IPS-18a (cell line): ENCODE measurements at regions not wholly inside any gene's neighbourhood (a gene's known extent, or its start where the extent isn't known, plus 50 kb on each side); places are given as distances from the start of the nearest gene placed in this dataset.

ENCODE experiments used
- H3K27ac ChIP-seq: one replicate; pipeline ENCODE4 v1.5.1; 2013; ENCODE audit warnings: low read length
- H3K27me3 ChIP-seq: one replicate; pipeline ENCODE4 v1.6.1; 2013; ENCODE audit warnings: mild to moderate bottlenecking, low read length; ENCODE audit not compliant: control insufficient read depth, insufficient read depth
- H3K36me3 ChIP-seq: one replicate; pipeline ENCODE4 v1.6.1; 2013; ENCODE audit warnings: low read depth, low read length; ENCODE audit not compliant: control insufficient read depth
- H3K4me1 ChIP-seq: one replicate; pipeline ENCODE4 v1.6.1; 2013; ENCODE audit warnings: low read depth, low read length; ENCODE audit not compliant: control insufficient read depth
- H3K4me3 ChIP-seq: one replicate; pipeline ENCODE4 v1.5.1; 2013; ENCODE audit warnings: low read length
- H3K9ac ChIP-seq: one replicate; pipeline ENCODE4 v1.6.1; 2013; ENCODE audit warnings: mild to moderate bottlenecking, low read length, moderate library complexity
- H3K9me3 ChIP-seq: one replicate; pipeline ENCODE4 v1.6.1; 2013; ENCODE audit warnings: low read depth, low read length; ENCODE audit not compliant: control insufficient read depth

DNA sequence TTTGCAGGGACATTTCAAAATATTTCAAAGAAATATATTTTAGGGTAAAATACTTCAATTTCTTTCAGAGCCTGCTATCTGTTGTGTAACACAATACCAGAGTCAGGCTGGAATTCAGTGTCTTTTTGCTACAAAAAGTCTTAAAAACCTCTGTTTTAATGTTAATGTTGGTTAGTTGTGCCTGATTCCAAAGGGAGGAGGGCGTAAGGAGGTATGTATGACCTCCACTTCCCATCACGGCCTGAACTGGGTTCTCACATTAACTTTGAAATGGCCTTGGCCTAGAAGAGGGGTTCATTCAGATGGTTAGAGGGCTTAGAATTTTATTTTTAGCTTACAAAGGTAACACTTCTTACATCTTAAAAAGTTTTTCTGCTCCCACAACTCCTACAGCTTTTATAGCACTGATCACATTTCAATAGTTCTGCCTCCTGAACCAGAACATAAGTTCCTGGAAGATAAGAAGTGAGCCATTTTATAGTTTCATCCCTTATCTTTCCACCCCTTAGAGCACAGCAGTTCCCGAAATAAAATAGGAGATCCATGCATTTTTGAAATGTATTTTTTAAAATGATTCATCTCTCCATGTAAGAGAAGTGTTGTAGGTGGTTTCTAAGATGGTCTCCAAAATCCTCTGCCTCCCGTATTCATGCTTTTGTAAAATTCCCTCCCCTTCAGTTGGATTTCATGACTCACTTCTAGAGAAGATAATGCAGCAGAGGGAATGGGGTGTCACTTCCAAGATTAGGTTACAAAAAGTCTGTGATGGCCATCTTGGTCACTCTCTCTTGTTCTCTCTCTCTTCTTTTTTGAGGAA, 543.1 kb upstream of the NECTIN3 start:
- H3K4me1 ChIP-seq, result peaks cover 23% of the 10 kb centered on the region
- H3K27ac ChIP-seq, result no peak overlapping the region
- H3K9me3 ChIP-seq, result peaks cover 10% of the 10 kb centered on the region
- H3K27me3 ChIP-seq, result no peaks in the 10 kb centered on the region
- no peak overlapping the region for H3K4me3 ChIP-seq
- no peaks in the 10 kb centered on the region for H3K36me3 ChIP-seq
- H3K9ac ChIP-seq, result no peak overlapping the region

GRCh38 chr3:110530902-110531301, 540.7 kb upstream of the NECTIN3 start:
- H3K4me3 ChIP-seq, result no peak overlapping the region
- H3K36me3 ChIP-seq, result no peaks in the 10 kb centered on the region
- H3K27me3 ChIP-seq, result no peaks in the 10 kb centered on the region
- no peak overlapping the region for H3K27ac ChIP-seq
- H3K9ac ChIP-seq, result no peak overlapping the region
- peaks cover 23% of the 10 kb centered on the region for H3K4me1 ChIP-seq
- no peaks in the 10 kb centered on the region for H3K9me3 ChIP-seq

DNA sequence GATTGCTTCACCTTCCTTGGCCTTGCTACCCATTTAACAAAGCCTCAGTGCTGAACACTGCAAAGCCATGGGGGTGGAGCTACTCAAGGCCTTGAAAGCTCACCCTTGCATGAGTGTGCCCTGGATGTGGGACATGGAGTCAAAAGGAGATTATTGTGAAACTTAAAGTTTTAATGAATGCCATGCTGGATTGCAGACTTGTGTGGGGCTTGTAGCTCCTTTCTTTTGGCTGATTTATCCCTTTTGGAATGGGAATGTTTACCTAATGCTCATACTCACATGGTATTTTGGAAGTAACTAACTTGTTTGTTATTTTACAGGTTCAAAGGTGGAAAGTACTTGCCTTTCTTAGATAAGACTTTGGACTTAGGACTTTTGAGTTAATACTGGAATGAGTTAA, 538.5 kb upstream of the NECTIN3 start:
- no peak overlapping the region for H3K4me3 ChIP-seq
- H3K27me3 ChIP-seq, result no peaks in the 10 kb centered on the region

DNA sequence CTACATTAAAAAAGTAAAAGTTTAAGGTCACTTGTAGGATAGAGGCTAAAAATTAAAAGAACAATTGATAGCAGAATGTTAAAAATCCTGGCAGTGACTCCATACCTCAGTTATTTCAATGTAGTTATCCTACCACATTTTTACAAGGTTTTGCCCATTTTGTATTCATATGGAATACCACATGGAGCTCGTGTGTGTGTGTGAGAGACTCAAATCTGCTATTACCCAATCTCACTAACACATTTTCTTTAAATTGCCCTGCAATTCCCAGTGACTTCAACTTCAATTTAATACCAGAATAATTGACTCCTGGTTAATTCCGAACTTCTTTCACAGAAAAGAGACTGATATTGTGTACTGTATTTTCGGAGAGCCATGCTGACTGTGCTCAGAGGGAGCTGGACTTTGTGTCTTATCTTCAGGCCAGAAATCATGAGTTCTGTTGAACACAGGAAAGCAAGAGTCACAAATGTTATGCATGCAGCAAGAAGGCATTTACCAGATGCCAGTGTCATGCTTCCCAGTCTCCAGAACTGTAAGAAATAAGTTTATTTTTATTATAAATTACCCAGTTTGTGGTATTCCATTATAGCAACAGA, 529.0 kb upstream of the NECTIN3 start:
- H3K27me3 ChIP-seq, result no peaks in the 10 kb centered on the region
- H3K9me3 ChIP-seq, result no peaks in the 10 kb centered on the region
- H3K4me1 ChIP-seq, result peaks cover 7% of the 10 kb centered on the region
- H3K4me3 ChIP-seq, result no peak overlapping the region
- H3K27ac ChIP-seq, result no peak overlapping the region
- H3K9ac ChIP-seq, result no peak overlapping the region
- H3K36me3 ChIP-seq, result no peaks in the 10 kb centered on the region

More for the DNA sequence above, 538.5 kb upstream of the NECTIN3 start:
- Histone ChIP-seq H3K9me3 (no peaks in the 10 kb centered on the region), H3K27ac (no peak overlapping the region), H3K9ac (no peak overlapping the region), H3K4me1 (peaks cover 6% of the 10 kb centered on the region), H3K36me3 (no peaks in the 10 kb centered on the region)

DNA sequence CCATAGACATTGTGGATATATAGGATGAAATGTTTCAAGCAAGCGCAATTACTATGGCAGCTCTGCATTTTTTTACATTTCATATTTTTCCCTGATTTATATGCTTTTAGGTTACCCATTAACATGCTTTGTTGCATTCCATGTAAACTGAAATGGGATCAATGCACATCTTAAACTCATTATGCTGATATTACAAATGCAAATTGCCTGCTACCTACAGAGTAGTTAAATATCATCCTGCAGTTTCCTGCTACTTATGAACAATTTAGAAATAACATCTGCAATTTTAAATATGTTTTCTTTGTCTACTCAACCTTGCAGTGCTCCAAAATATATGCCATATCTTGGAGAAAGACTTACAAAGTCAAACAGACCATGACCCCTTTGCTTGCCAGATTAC, 526.9 kb upstream of the NECTIN3 start:
- Histone ChIP-seq H3K9me3 (no peaks in the 10 kb centered on the region), H3K9ac (no peak overlapping the region), H3K4me3 (no peak overlapping the region), H3K36me3 (no peaks in the 10 kb centered on the region), H3K4me1 (peaks cover 7% of the 10 kb centered on the region), H3K27ac (no peak overlapping the region), H3K27me3 (no peaks in the 10 kb centered on the region)

DNA sequence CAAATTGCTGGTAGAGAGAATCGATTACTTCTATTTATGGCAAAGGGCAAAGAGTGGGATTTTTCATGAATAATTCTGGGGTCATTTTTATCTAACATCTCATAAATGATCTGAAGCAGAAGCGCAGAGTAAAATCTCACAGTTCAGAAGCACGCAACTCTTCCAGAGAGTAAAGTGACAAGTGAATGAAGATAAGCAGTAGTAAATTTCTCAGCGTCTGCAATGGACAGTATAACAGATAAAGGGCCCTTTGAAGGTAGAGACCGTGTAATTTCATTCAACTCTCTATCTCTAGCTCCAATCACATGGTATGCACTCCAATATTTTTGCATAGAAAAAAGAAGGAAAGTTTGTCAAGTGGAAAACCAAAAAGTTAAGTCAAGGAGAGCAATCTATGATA, 521.1 kb upstream of the NECTIN3 start:
- H3K4me1 ChIP-seq, result no peaks in the 10 kb centered on the region

DNA sequence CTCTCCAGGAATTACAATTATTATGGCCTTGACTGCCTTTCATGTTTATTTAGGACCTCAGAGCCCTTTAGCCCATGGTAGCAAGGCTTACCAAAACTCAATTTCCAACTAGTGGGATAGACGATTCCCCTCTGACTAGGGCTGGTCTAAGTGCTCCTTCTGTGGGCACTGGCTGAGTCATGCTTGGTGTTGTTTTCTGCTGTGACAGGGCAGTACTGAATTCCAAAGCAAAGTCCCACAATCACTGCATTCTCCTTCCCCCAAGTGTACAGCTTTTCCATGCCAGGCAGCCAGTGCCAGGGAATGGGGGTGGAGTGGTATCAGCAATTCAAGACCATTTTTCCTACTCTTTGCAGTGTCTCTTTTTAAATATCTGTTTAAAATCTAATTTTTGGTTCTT, 509.0 kb upstream of the NECTIN3 start:
- no peaks in the 10 kb centered on the region for H3K36me3 ChIP-seq

More for the DNA sequence above, 521.1 kb upstream of the NECTIN3 start:
- no peaks in the 10 kb centered on the region for H3K36me3 ChIP-seq
- no peaks in the 10 kb centered on the region for H3K27me3 ChIP-seq
- H3K27ac ChIP-seq, result no peak overlapping the region
- H3K4me3 ChIP-seq, result no peak overlapping the region
- H3K9ac ChIP-seq, result no peak overlapping the region
- H3K9me3 ChIP-seq, result no peaks in the 10 kb centered on the region

GRCh38 chr3:110564674-110565073, 506.9 kb upstream of the NECTIN3 start:
- no peak overlapping the region for H3K9ac ChIP-seq
- H3K9me3 ChIP-seq, result no peaks in the 10 kb centered on the region
- no peak overlapping the region for H3K27ac ChIP-seq
- no peaks in the 10 kb centered on the region for H3K27me3 ChIP-seq
- no peaks in the 10 kb centered on the region for H3K36me3 ChIP-seq
- no peaks in the 10 kb centered on the region for H3K4me1 ChIP-seq
- H3K4me3 ChIP-seq, result no peak overlapping the region

More for the DNA sequence above, 509.0 kb upstream of the NECTIN3 start:
- H3K27me3 ChIP-seq, result no peaks in the 10 kb centered on the region
- H3K9me3 ChIP-seq, result no peaks in the 10 kb centered on the region
- no peak overlapping the region for H3K4me3 ChIP-seq
- H3K27ac ChIP-seq, result no peak overlapping the region
- no peaks in the 10 kb centered on the region for H3K4me1 ChIP-seq
- H3K9ac ChIP-seq, result no peak overlapping the region

GRCh38 chr3:110567029-110567428, 504.6 kb upstream of the NECTIN3 start:
- Histone ChIP-seq H3K4me3 (no peak overlapping the region), H3K27me3 (no peaks in the 10 kb centered on the region), H3K9me3 (no peaks in the 10 kb centered on the region), H3K9ac (no peak overlapping the region), H3K4me1 (no peaks in the 10 kb centered on the region), H3K36me3 (no peaks in the 10 kb centered on the region), H3K27ac (no peak overlapping the region)

DNA sequence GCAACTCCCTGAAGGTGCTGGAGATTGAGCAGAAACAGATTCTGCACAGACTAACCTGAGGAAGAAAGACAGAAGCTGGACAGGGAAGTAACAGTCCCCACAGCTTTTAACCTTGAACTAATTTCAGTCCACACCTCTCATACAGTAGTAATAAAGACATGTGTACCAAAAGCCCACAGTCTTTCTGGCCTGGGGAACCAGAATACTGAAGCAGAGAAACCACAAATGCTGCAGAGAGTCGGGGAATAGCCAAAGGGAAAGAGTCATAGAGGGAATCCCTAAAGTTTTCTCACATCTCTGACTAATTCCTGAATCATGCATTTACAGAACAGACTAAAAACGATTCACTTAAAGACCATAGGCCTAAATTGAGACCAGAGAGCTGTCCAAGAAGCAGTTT, 503.4 kb upstream of the NECTIN3 start:
- H3K9me3 ChIP-seq, result no peaks in the 10 kb centered on the region
- H3K36me3 ChIP-seq, result no peaks in the 10 kb centered on the region
- H3K27me3 ChIP-seq, result no peaks in the 10 kb centered on the region
- no peaks in the 10 kb centered on the region for H3K4me1 ChIP-seq
- no peak overlapping the region for H3K4me3 ChIP-seq
- H3K27ac ChIP-seq, result no peak overlapping the region
- no peak overlapping the region for H3K9ac ChIP-seq

- Histone ChIP-seq H3K9ac (no peak overlapping the region), H3K27me3 (no peaks in the 10 kb centered on the region), H3K9me3 (no peaks in the 10 kb centered on the region), H3K27ac (no peak overlapping the region), H3K4me1 (no peaks in the 10 kb centered on the region), H3K4me3 (no peak overlapping the region), H3K36me3 (no peaks in the 10 kb centered on the region)
These were observed 502.5 kb upstream of the NECTIN3 start for GRCh38 chr3:110569073-110569472.

GRCh38 chr3:110575702-110576101, 495.9 kb upstream of the NECTIN3 start:
- H3K27me3 ChIP-seq, result no peaks in the 10 kb centered on the region
- peaks cover 36% of the 10 kb centered on the region for H3K4me1 ChIP-seq
- H3K27ac ChIP-seq, result no peak overlapping the region
- no peak overlapping the region for H3K9ac ChIP-seq
- no peaks in the 10 kb centered on the region for H3K9me3 ChIP-seq
- no peaks in the 10 kb centered on the region for H3K36me3 ChIP-seq
- no peak overlapping the region for H3K4me3 ChIP-seq
